ENCODE measurements at regions not wholly inside any gene's neighbourhood (a gene's known extent, or its start where the extent isn't known, plus 50 kb on each side); places are given as distances from the start of the nearest gene placed in this dataset.

DNA sequence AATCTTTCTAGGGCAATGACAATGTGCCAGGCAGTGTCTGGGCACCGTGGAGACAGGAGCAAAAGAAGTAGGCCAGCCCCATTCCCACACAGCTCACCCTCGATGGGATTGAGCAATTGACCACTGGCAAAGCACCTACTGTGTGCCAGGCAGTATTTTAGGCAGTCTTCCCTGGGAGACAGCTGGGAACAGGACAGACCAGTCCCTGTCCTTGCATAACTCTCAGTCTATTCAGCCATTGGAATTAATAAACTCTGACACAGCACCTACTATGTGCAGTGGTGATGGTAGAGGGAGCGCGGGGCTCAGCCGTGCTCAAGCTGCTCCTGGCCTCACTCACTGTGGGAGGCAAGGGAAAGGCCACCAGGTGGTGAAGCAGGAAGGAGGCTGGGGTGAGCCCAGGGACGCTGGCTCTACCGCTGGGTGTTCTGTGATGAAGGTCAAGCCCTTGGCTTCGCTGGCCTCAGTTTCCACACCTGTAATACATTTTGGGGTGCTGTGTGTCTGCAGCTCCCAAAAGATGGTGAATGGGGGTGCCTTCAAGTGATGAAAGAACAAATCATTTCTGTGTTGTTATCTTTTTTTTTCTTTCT lies 122.3 kb upstream of the PMEPA1 start:
- no peak for TF ChIP-seq CTCF (IDR thresholded peaks at IDR 0.05; ENCODE audit: low read depth, low read length)
- no peak for TF ChIP-seq POLR2A (IDR thresholded peaks at IDR 0.05; ENCODE audit: extremely low read depth, insufficient read length)
- TF ChIP-seq MYC (IDR thresholded peaks at IDR 0.05; ENCODE audit: low read depth, low read length), result no peak

All from NB4 (cell line).